ENCODE measurements at regions not wholly inside any gene's neighbourhood (a gene's known extent, or its start where the extent isn't known, plus 50 kb on each side); places are given as distances from the start of the nearest gene placed in this dataset.

- TF ChIP-seq POLR2AphosphoS5 (IDR thresholded peaks at IDR 0.05; ENCODE audit: low read depth, low read length) (no peak), TAF1 (IDR thresholded peaks at IDR 0.05; ENCODE audit: low read depth, low read length) (no peak), POU2F2 (IDR thresholded peaks at IDR 0.05; ENCODE audit: low read depth, low read length) (no peak), SPI1 (IDR thresholded peaks at IDR 0.05; ENCODE audit: low read depth, low read length) (no peak), POLR2A (IDR thresholded peaks at IDR 0.05; ENCODE audit: low read depth, low read length) (no peak), PAX5 (IDR thresholded peaks at IDR 0.05; ENCODE audit: insufficient read depth, low read length, severe bottlenecking) (no peak)
- FAIRE-seq = no peak
- no peak for DNase-seq (ENCODE audit: insufficient read length, low spot score)
Measured at GRCh38 chr9:131809941-131810344, 70.1 kb upstream of the RAPGEF1 start.

GRCh38 chr9:131808291-131808690, 68.4 kb upstream of the RAPGEF1 start:
- no peak for TF ChIP-seq SPI1 (IDR thresholded peaks at IDR 0.05; ENCODE audit: low read depth, low read length)
- TF ChIP-seq POLR2AphosphoS5 (IDR thresholded peaks at IDR 0.05; ENCODE audit: low read depth, low read length) = no peak
- TF ChIP-seq POU2F2 (IDR thresholded peaks at IDR 0.05; ENCODE audit: low read depth, low read length) = no peak
- FAIRE-seq (no peak), DNase-seq (ENCODE audit: insufficient read length, low spot score) (no peak)

DNA sequence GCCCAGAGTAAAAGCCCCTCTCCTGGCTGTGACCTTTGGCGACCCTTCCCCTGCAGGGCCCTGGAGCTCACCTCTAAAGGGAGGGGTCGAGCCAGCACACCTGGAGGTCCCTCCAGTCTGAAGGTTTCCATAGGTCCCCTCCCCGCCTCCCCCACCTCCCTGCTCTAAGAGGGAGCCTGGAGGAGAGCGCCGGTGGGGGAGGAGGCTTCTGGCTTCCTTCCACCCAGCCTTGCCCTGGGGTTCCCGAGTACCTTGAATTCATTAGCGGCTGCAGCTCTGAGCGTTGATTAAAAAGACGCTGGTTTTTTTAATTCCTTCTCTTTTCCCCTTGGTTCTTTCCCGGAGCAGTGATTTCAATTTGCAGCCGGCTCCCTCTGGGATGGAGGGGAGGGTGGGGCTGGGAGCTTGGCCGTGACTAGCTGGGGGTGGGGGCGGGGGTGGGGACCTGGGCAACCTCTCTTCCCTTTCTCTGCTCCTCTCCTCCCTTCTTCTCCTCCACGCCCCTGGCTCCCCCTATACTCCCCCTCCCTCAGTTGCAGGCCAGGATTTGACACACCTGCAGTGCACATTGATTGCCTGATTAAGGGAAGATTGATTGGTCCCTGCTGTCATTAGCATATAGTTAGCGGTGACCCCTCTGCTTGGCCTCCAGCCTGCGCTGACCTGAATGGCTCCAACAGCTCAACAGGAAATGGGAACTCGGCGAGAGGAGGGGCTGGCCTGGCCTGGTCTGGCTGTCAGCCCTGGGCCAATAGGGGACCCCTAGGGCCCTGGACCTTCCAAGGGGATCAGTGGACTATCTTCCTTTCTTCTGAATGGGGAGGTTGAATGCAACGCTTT, 67.5 kb upstream of the RAPGEF1 start:
- DNase-seq (ENCODE audit: insufficient read length, low spot score) = no peak
- no peak for FAIRE-seq
- TF ChIP-seq POLR2A (IDR thresholded peaks at IDR 0.05; ENCODE audit: low read depth, low read length) (no peak), SPI1 (IDR thresholded peaks at IDR 0.05; ENCODE audit: low read depth, low read length) (no peak), PAX5 (IDR thresholded peaks at IDR 0.05; ENCODE audit: insufficient read depth, low read length, severe bottlenecking) (no peak), TAF1 (IDR thresholded peaks at IDR 0.05; ENCODE audit: low read depth, low read length) (no peak)

GRCh38 chr9:131805803-131806202, 65.9 kb upstream of the RAPGEF1 start:
- FAIRE-seq (no peak), DNase-seq (ENCODE audit: insufficient read length, low spot score) (no peak)
- no peak for TF ChIP-seq POLR2AphosphoS5 (IDR thresholded peaks at IDR 0.05; ENCODE audit: low read depth, low read length)
- no peak for TF ChIP-seq PAX5 (IDR thresholded peaks at IDR 0.05; ENCODE audit: insufficient read depth, low read length, severe bottlenecking)
- no peak for TF ChIP-seq POLR2A (IDR thresholded peaks at IDR 0.05; ENCODE audit: low read depth, low read length)
- no peak for TF ChIP-seq SPI1 (IDR thresholded peaks at IDR 0.05; ENCODE audit: low read depth, low read length)
- TF ChIP-seq POU2F2 (IDR thresholded peaks at IDR 0.05; ENCODE audit: low read depth, low read length) = no peak
- TF ChIP-seq TAF1 (IDR thresholded peaks at IDR 0.05; ENCODE audit: low read depth, low read length) = no peak

GRCh38 chr9:131804826-131805225, 65.0 kb upstream of the RAPGEF1 start:
- no peak for DNase-seq (ENCODE audit: insufficient read length, low spot score)

GRCh38 chr9:131803758-131804411, 64.0 kb upstream of the RAPGEF1 start:
- no peak for FAIRE-seq
- no peak for DNase-seq (ENCODE audit: insufficient read length, low spot score)
- TF ChIP-seq POU2F2 (IDR thresholded peaks at IDR 0.05; ENCODE audit: low read depth, low read length) = no peak
- no peak for TF ChIP-seq POLR2AphosphoS5 (IDR thresholded peaks at IDR 0.05; ENCODE audit: low read depth, low read length)
- TF ChIP-seq POLR2A (IDR thresholded peaks at IDR 0.05; ENCODE audit: low read depth, low read length) = no peak
- no peak for TF ChIP-seq PAX5 (IDR thresholded peaks at IDR 0.05; ENCODE audit: insufficient read depth, low read length, severe bottlenecking)
- TF ChIP-seq TAF1 (IDR thresholded peaks at IDR 0.05; ENCODE audit: low read depth, low read length) = no peak
- TF ChIP-seq SPI1 (IDR thresholded peaks at IDR 0.05; ENCODE audit: low read depth, low read length) = no peak

More at GRCh38 chr9:131804826-131805225, 65.0 kb upstream of the RAPGEF1 start:
- FAIRE-seq = no peak
- no peak for TF ChIP-seq TAF1 (IDR thresholded peaks at IDR 0.05; ENCODE audit: low read depth, low read length)
- TF ChIP-seq POLR2AphosphoS5 (IDR thresholded peaks at IDR 0.05; ENCODE audit: low read depth, low read length) = no peak
- TF ChIP-seq POLR2A (IDR thresholded peaks at IDR 0.05; ENCODE audit: low read depth, low read length) = no peak
- TF ChIP-seq POU2F2 (IDR thresholded peaks at IDR 0.05; ENCODE audit: low read depth, low read length) = no peak
- no peak for TF ChIP-seq PAX5 (IDR thresholded peaks at IDR 0.05; ENCODE audit: insufficient read depth, low read length, severe bottlenecking)
- no peak for TF ChIP-seq SPI1 (IDR thresholded peaks at IDR 0.05; ENCODE audit: low read depth, low read length)

DNA sequence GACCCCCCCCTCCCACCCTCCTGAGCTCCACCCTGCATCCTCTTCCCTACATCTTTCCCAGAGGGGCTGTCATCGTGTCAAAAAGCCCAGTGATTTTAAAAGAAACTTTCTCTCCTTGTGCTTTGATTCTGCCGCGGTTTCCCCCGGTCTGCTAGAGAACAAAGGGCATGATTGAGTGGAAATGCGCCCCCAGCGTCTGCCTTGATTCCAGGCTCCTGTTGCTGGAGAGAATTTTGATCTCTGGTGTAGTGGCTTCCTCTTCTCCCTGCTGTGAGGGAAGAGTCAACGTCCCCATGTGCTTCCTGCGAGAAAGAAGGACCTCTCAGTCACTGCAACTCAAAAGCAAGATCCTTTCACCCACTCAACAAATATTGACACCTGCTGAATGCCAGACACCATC, 61.9 kb upstream of the RAPGEF1 start:
- TF ChIP-seq SPI1 (IDR thresholded peaks at IDR 0.05; ENCODE audit: low read depth, low read length) = no peak
- no peak for TF ChIP-seq TAF1 (IDR thresholded peaks at IDR 0.05; ENCODE audit: low read depth, low read length)
- TF ChIP-seq PAX5 (IDR thresholded peaks at IDR 0.05; ENCODE audit: insufficient read depth, low read length, severe bottlenecking) = no peak
- no peak for TF ChIP-seq POU2F2 (IDR thresholded peaks at IDR 0.05; ENCODE audit: low read depth, low read length)
- TF ChIP-seq POLR2A (IDR thresholded peaks at IDR 0.05; ENCODE audit: low read depth, low read length) = no peak
- TF ChIP-seq POLR2AphosphoS5 (IDR thresholded peaks at IDR 0.05; ENCODE audit: low read depth, low read length) = no peak
- FAIRE-seq (no peak), DNase-seq (ENCODE audit: insufficient read length, low spot score) (no peak)

DNA sequence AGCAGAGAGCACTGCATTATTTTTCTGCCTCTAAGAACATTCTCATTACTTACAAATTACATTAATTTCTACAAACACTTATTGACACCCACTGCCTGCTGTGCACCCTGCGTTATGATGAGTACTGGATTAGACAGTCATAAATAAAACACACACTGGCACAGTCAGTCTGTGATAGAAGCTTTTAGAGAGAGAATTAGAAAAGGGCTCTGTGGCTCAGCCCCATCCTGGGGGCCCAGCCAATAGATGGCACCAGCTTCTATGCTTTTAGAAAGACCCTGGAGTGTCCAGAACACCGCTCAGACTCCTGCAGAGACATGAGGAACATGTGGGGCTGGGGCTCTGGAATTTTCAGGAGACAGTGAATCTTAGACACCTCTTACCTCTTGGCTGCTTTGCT, 61.0 kb upstream of the RAPGEF1 start:
- DNase-seq (ENCODE audit: insufficient read length, low spot score) (no peak), FAIRE-seq (no peak)
- TF ChIP-seq POU2F2 (IDR thresholded peaks at IDR 0.05; ENCODE audit: low read depth, low read length) = no peak
- TF ChIP-seq PAX5 (IDR thresholded peaks at IDR 0.05; ENCODE audit: insufficient read depth, low read length, severe bottlenecking) = no peak
- no peak for TF ChIP-seq SPI1 (IDR thresholded peaks at IDR 0.05; ENCODE audit: low read depth, low read length)
- no peak for TF ChIP-seq TAF1 (IDR thresholded peaks at IDR 0.05; ENCODE audit: low read depth, low read length)
- no peak for TF ChIP-seq POLR2AphosphoS5 (IDR thresholded peaks at IDR 0.05; ENCODE audit: low read depth, low read length)
- no peak for TF ChIP-seq POLR2A (IDR thresholded peaks at IDR 0.05; ENCODE audit: low read depth, low read length)

GRCh38 chr9:131800366-131800765, 60.5 kb upstream of the RAPGEF1 start:
- TF ChIP-seq POLR2AphosphoS5 (IDR thresholded peaks at IDR 0.05; ENCODE audit: low read depth, low read length) = no peak
- no peak for TF ChIP-seq PAX5 (IDR thresholded peaks at IDR 0.05; ENCODE audit: insufficient read depth, low read length, severe bottlenecking)
- TF ChIP-seq POU2F2 (IDR thresholded peaks at IDR 0.05; ENCODE audit: low read depth, low read length) = no peak
- TF ChIP-seq POLR2A (IDR thresholded peaks at IDR 0.05; ENCODE audit: low read depth, low read length) = no peak
- no peak for TF ChIP-seq TAF1 (IDR thresholded peaks at IDR 0.05; ENCODE audit: low read depth, low read length)
- TF ChIP-seq SPI1 (IDR thresholded peaks at IDR 0.05; ENCODE audit: low read depth, low read length) = no peak
- DNase-seq (ENCODE audit: insufficient read length, low spot score) (no peak), FAIRE-seq (no peak)
